AG04450 (cell line): ENCODE measurements at regions not wholly inside any gene's neighbourhood (a gene's known extent, or its start where the extent isn't known, plus 50 kb on each side); places are given as distances from the start of the nearest gene placed in this dataset.

Source experiments
- CTCF ChIA-PET: fragments of 300-600, 350-600 bp; formaldehyde crosslinking; extraction: SDS; loops from one replicate; lab custom pipeline; 2022; ENCODE audit warnings: antibody characterized with exemption, inconsistent platforms; lab: Charles Lee
- POLR2A ChIA-PET: fragments of 350-600 bp; formaldehyde crosslinking; extraction: SDS; loops from one replicate; lab custom pipeline; 2021; ENCODE audit warnings: antibody characterized with exemption, inconsistent platforms; lab: Yijun Ruan, JAX
- DNase-seq: peaks from one replicate; pipeline ENCODE4 v3.0.0-alpha.2; 2011; ENCODE audit warnings: low read depth, low spot score
- H3K27ac ChIP-seq: one replicate; pipeline ENCODE4 v1.5.1; 2012; ENCODE audit warnings: low read depth, low read length, control low read depth
- H3K27me3 ChIP-seq: one replicate; pipeline ENCODE4 v1.6.0; 2012; ENCODE audit warnings: low read length; ENCODE audit not compliant: control insufficient read depth, insufficient read depth
- H3K4me3 ChIP-seq: 2 replicates; pipeline ENCODE4 v1.5.1; 2011; ENCODE audit warnings: mild to moderate bottlenecking, low read depth, low read length, control low read depth
- H3K9me3 ChIP-seq: 2 replicates; pipeline ENCODE4 v1.5.1; 2012; ENCODE audit warnings: low read length; ENCODE audit not compliant: control insufficient read depth, insufficient read depth
- CTCF ChIP-seq: IDR thresholded peaks from 2 replicates; pipeline ENCODE4 v1.5.1; 2011; ENCODE audit warnings: low read depth, low read length, control low read depth, inconsistent platforms

- H3K27me3 ChIP-seq = no peaks in the 10 kb centered on the region
- no peak overlapping the region for H3K4me3 ChIP-seq
- POLR2A ChIA-PET = no interaction called here
- DNase-seq = no peak
- CTCF ChIA-PET = no interaction called here
- H3K9me3 ChIP-seq = no peaks in the 10 kb centered on the region
- no peak overlapping the region for H3K27ac ChIP-seq
- no peak for TF ChIP-seq CTCF
Measured at GRCh38 chr6:130625825-130626527, 201.2 kb upstream of the SMLR1 start.

- no peak overlapping the region for H3K27ac ChIP-seq
- ChIA-PET CTCF (no interaction called here), POLR2A (no interaction called here)
- H3K27me3 ChIP-seq = no peaks in the 10 kb centered on the region
- no peaks in the 10 kb centered on the region for H3K9me3 ChIP-seq
- no peak for DNase-seq
- no peak overlapping the region for H3K4me3 ChIP-seq
- no peak for TF ChIP-seq CTCF
Measured at GRCh38 chr6:130628862-130629261, 198.3 kb upstream of the SMLR1 start.

GRCh38 chr6:130629640-130630039 lies 197.6 kb upstream of the SMLR1 start:
- no peak overlapping the region for H3K27ac ChIP-seq

GRCh38 chr6:130632277-130632676 lies 194.9 kb upstream of the SMLR1 start:
- H3K9me3 ChIP-seq = no peaks in the 10 kb centered on the region
- no peak for DNase-seq
- no peak for TF ChIP-seq CTCF
- POLR2A ChIA-PET = no interaction called here
- no peak overlapping the region for H3K27ac ChIP-seq
- CTCF ChIA-PET = no interaction called here
- no peaks in the 10 kb centered on the region for H3K27me3 ChIP-seq
- H3K4me3 ChIP-seq = no peak overlapping the region

More at GRCh38 chr6:130629640-130630039, 197.6 kb upstream of the SMLR1 start:
- Histone ChIP-seq H3K9me3 (no peaks in the 10 kb centered on the region), H3K4me3 (no peak overlapping the region), H3K27me3 (no peaks in the 10 kb centered on the region)
- ChIA-PET CTCF (no interaction called here), POLR2A (no interaction called here)
- no peak for TF ChIP-seq CTCF
- DNase-seq = no peak

GRCh38 chr6:130632897-130633296 lies 194.3 kb upstream of the SMLR1 start:
- H3K4me3 ChIP-seq = no peak overlapping the region
- no peaks in the 10 kb centered on the region for H3K27me3 ChIP-seq
- TF ChIP-seq CTCF = no peak
- DNase-seq = no peak
- ChIA-PET POLR2A (no interaction called here), CTCF (no interaction called here)
- no peaks in the 10 kb centered on the region for H3K9me3 ChIP-seq
- H3K27ac ChIP-seq = no peak overlapping the region
